ENCODE measurements at regions not wholly inside any gene's neighbourhood (a gene's known extent, or its start where the extent isn't known, plus 50 kb on each side); places are given as distances from the start of the nearest gene placed in this dataset.
"Not testable (repeated sequence)": the region's sequence is repeated elsewhere in the genome, so short reads cannot be mapped to it uniquely, and the experiment has no call there.

GRCh38 chr7:106530183-106530582 lies 130.8 kb downstream of the CCDC71L start:
- not testable (repeated sequence) for TF ChIP-seq CTCF, POLR2A (IDR thresholded peaks at IDR 0.05)

Measured in body of pancreas (tissue), 4 donors.